WTC11 (cell line): ENCODE measurements at regions not wholly inside any gene's neighbourhood (a gene's known extent, or its start where the extent isn't known, plus 50 kb on each side); places are given as distances from the start of the nearest gene placed in this dataset.

ENCODE experiments used
- ATAC-seq: fragments of 200-7000 bp; cut with Tn5 transposase; 2 replicates; pipeline ENCODE4 v1.10.0; 2021; ENCODE audit warnings: mild to moderate bottlenecking, moderate library complexity
- CTCF ChIA-PET: fragments of 300-600 bp; sonication (Branson Sonifier 250); formaldehyde crosslinking; loops from one replicate; lab custom pipeline; 2021; ENCODE audit warnings: antibody characterized with exemption; lab: Charles Lee
- POLR2A ChIA-PET: fragments of 350-600 bp; sonication (Branson Sonifier 250); formaldehyde crosslinking; loops from one replicate; lab custom pipeline; 2021; ENCODE audit warnings: antibody characterized with exemption; lab: Charles Lee
- DNase-seq: peaks from one replicate; pipeline ENCODE4 v3.0.0; 2021; ENCODE audit warnings: low spot score
- H3K27ac Mint-ChIP-seq: 2 replicates; pipeline ENCODE4 v1.8.0; 2021; ENCODE audit warnings: mixed read lengths
- H3K27me3 Mint-ChIP-seq: 2 replicates; pipeline ENCODE4 v1.8.0; 2021; ENCODE audit warnings: low read depth, mild to moderate bottlenecking, moderate library complexity, mixed read lengths
- H3K36me3 Mint-ChIP-seq: 2 replicates; pipeline ENCODE4 v1.8.0; 2021; ENCODE audit warnings: mixed read lengths
- H3K4me1 Mint-ChIP-seq: 2 replicates; pipeline ENCODE4 v1.8.0; 2022; ENCODE audit warnings: mixed read lengths
- H3K4me3 Mint-ChIP-seq: 2 replicates; pipeline ENCODE4 v1.8.0; 2021; ENCODE audit warnings: mild to moderate bottlenecking, moderate library complexity, mixed read lengths
- H3K9me3 Mint-ChIP-seq: 2 replicates; pipeline ENCODE4 v1.8.0; 2021; ENCODE audit warnings: mixed read lengths
- CBFB ChIP-seq: sonication (generic); formaldehyde crosslinking; IDR thresholded peaks from 2 replicates; pipeline ENCODE4 v1.8.1; 2022; ENCODE audit warnings: mild to moderate bottlenecking, low read depth, missing genetic modification reagents
- ERG ChIP-seq: fragments of 250-450 bp; sonication (Bioruptor Pico); IDR thresholded peaks from 2 replicates; pipeline ENCODE4 v1.8.0; 2021; ENCODE audit warnings: mild to moderate bottlenecking
- IRF1 ChIP-seq: sonication (generic); formaldehyde crosslinking; IDR thresholded peaks from 2 replicates; pipeline ENCODE4 v1.8.0; 2023; ENCODE audit warnings: missing genetic modification reagents
- MXD4 ChIP-seq: fragments of 250-450 bp; sonication (Bioruptor Pico); IDR thresholded peaks from 2 replicates; pipeline ENCODE4 v1.8.0; 2021; ENCODE audit warnings: mild to moderate bottlenecking, moderate library complexity, borderline replicate concordance
- MYBL2 ChIP-seq: sonication (generic); formaldehyde crosslinking; IDR thresholded peaks from 2 replicates; pipeline ENCODE4 v1.8.1; 2023; ENCODE audit warnings: mild to moderate bottlenecking, moderate library complexity, missing genetic modification reagents
- NR3C1 ChIP-seq: sonication (generic); formaldehyde crosslinking; conservative IDR thresholded peaks from 2 replicates; pipeline ENCODE4 v1.8.1; 2023; ENCODE audit warnings: low read depth, mild to moderate bottlenecking, missing genetic modification reagents
- RORB ChIP-seq: fragments of 250-450 bp; sonication (Bioruptor Pico); IDR thresholded peaks from 2 replicates; pipeline ENCODE4 v1.9.0; 2021; ENCODE audit warnings: mild to moderate bottlenecking
- SMAD4 ChIP-seq: sonication (generic); formaldehyde crosslinking; IDR thresholded peaks from 2 replicates; pipeline ENCODE4 v1.8.0; 2022; ENCODE audit warnings: mild to moderate bottlenecking, missing genetic modification reagents
- SOX15 ChIP-seq: fragments of 250-450 bp; sonication (Bioruptor Pico); IDR thresholded peaks from 2 replicates; pipeline ENCODE4 v1.9.0; 2021; ENCODE audit warnings: mild to moderate bottlenecking
- SP1 ChIP-seq: sonication (generic); formaldehyde crosslinking; conservative IDR thresholded peaks from 2 replicates; pipeline ENCODE4 v1.8.1; 2022; ENCODE audit warnings: missing genetic modification reagents
- TCF7 ChIP-seq: sonication (generic); formaldehyde crosslinking; IDR thresholded peaks from 2 replicates; pipeline ENCODE4 v1.8.0; 2022; ENCODE audit warnings: mild to moderate bottlenecking, low read depth, missing genetic modification reagents, moderate library complexity
- ZMAT4 ChIP-seq: fragments of 250-450 bp; sonication (Bioruptor Pico); IDR thresholded peaks from 2 replicates; pipeline ENCODE4 v1.9.0; 2021; ENCODE audit warnings: mild to moderate bottlenecking
- ZNF121 ChIP-seq: sonication (generic); formaldehyde crosslinking; IDR thresholded peaks from 2 replicates; pipeline ENCODE4 v1.8.0; 2023; ENCODE audit warnings: missing genetic modification reagents
- ZNF396 ChIP-seq: fragments of 250-450 bp; sonication (Bioruptor Pico); IDR thresholded peaks from 2 replicates; pipeline ENCODE4 v1.8.0; 2021; ENCODE audit warnings: mild to moderate bottlenecking, moderate library complexity, borderline replicate concordance
- ZNF423 ChIP-seq: fragments of 250-450 bp; sonication (Bioruptor Pico); IDR thresholded peaks from 2 replicates; pipeline ENCODE4 v2.1.2; 2022; ENCODE audit warnings: mild to moderate bottlenecking, moderate library complexity
- TF ChIP-seq, protein P1 (sequence below): sonication (generic); formaldehyde crosslinking; IDR thresholded peaks from 2 replicates; pipeline ENCODE4 v1.8.0; 2023; ENCODE audit warnings: mild to moderate bottlenecking, missing genetic modification reagents
- TF ChIP-seq, protein P2 (sequence below): sonication (generic); formaldehyde crosslinking; IDR thresholded peaks from 2 replicates; pipeline ENCODE4 v1.8.0; 2022; ENCODE audit warnings: mild to moderate bottlenecking, missing genetic modification reagents
- TF ChIP-seq, protein P3 (sequence below): fragments of 250-450 bp; sonication (Bioruptor Pico); IDR thresholded peaks from 2 replicates; pipeline ENCODE4 v1.9.0; 2021; ENCODE audit warnings: mild to moderate bottlenecking
- TF ChIP-seq, protein P4 (sequence below): sonication (generic); formaldehyde crosslinking; IDR thresholded peaks from 2 replicates; pipeline ENCODE4 v1.8.0; 2023; ENCODE audit warnings: missing genetic modification reagents, mild to moderate bottlenecking, borderline replicate concordance

DNA sequence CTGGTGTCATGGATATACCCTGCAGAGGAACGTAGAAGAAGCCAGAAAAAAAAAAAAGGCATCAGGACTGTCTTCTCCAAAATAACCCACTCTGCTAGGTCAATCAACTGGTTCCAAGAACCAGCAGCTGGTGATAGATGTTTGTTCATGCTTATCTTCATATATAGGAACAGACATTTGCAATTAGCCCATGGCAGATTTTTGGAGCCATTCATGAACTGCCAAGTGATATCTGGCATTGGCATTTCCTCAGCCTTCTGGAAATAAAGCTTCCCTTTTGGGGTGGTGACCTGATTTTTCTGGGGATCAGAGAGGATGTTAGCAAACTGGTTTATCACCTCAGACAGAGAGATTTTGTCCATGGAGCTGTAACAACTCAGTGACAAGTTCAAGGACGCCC lies 234.9 kb downstream of the OSR1 start:
- no peaks in the 10 kb centered on the region for H3K4me1 Mint-ChIP-seq
- no peaks in the 10 kb centered on the region for H3K27me3 Mint-ChIP-seq
- H3K36me3 Mint-ChIP-seq = no peaks in the 10 kb centered on the region; the same call in 1 of the 2 replicates
- CTCF ChIA-PET = no interaction called here
- no peak overlapping the region for H3K27ac Mint-ChIP-seq
- no peak for ATAC-seq
- no peak overlapping the region for H3K4me3 Mint-ChIP-seq
- DNase-seq = no peak
- TF ChIP-seq MYBL2 (CRISPR knock-in tag) (no peak), CBFB (CRISPR knock-in tag) (no peak), RORB (CRISPR knock-in tag) (no peak), MXD4 (CRISPR knock-in tag) (no peak), ZNF423 (CRISPR knock-in tag) (no peak), SP1 (no peak)
- TF ChIP-seq, protein P1, sequence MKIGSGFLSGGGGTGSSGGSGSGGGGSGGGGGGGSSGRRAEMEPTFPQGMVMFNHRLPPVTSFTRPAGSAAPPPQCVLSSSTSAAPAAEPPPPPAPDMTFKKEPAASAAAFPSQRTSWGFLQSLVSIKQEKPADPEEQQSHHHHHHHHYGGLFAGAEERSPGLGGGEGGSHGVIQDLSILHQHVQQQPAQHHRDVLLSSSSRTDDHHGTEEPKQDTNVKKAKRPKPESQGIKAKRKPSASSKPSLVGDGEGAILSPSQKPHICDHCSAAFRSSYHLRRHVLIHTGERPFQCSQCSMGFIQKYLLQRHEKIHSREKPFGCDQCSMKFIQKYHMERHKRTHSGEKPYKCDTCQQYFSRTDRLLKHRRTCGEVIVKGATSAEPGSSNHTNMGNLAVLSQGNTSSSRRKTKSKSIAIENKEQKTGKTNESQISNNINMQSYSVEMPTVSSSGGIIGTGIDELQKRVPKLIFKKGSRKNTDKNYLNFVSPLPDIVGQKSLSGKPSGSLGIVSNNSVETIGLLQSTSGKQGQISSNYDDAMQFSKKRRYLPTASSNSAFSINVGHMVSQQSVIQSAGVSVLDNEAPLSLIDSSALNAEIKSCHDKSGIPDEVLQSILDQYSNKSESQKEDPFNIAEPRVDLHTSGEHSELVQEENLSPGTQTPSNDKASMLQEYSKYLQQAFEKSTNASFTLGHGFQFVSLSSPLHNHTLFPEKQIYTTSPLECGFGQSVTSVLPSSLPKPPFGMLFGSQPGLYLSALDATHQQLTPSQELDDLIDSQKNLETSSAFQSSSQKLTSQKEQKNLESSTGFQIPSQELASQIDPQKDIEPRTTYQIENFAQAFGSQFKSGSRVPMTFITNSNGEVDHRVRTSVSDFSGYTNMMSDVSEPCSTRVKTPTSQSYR (CRISPR knock-in tag) = no peak
- TF ChIP-seq, protein P2, sequence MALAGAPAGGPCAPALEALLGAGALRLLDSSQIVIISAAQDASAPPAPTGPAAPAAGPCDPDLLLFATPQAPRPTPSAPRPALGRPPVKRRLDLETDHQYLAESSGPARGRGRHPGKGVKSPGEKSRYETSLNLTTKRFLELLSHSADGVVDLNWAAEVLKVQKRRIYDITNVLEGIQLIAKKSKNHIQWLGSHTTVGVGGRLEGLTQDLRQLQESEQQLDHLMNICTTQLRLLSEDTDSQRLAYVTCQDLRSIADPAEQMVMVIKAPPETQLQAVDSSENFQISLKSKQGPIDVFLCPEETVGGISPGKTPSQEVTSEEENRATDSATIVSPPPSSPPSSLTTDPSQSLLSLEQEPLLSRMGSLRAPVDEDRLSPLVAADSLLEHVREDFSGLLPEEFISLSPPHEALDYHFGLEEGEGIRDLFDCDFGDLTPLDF (CRISPR knock-in tag) = no peak
- TF ChIP-seq, all 79 proteins: peak for 0
- H3K9me3 Mint-ChIP-seq = peaks cover 3% of the 10 kb centered on the region
- POLR2A ChIA-PET = no interaction called here

DNA sequence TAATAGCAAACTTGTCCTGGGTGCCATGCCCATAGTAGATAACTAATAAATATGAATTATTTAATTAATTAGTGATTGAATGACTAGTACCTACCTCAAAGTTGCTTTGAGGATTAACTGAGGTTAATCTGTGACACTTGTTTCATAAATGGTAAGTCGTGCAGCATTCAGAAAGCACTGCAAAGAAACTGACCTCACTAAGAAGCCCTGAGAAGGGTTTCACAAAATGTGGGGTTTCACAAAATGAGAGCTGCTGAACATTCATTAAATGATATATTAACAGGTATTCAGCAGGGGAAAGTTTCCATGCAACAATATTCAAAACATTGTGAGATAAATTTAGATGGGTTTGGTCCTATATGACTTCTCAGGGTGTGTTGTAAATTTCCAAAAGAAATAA lies 236.2 kb downstream of the OSR1 start:
- no peak for DNase-seq
- H3K4me3 Mint-ChIP-seq = no peak overlapping the region
- ATAC-seq = no peak
- H3K36me3 Mint-ChIP-seq = peaks cover 8% of the 10 kb centered on the region
- no peaks in the 10 kb centered on the region for H3K27me3 Mint-ChIP-seq
- TF ChIP-seq, protein P3, sequence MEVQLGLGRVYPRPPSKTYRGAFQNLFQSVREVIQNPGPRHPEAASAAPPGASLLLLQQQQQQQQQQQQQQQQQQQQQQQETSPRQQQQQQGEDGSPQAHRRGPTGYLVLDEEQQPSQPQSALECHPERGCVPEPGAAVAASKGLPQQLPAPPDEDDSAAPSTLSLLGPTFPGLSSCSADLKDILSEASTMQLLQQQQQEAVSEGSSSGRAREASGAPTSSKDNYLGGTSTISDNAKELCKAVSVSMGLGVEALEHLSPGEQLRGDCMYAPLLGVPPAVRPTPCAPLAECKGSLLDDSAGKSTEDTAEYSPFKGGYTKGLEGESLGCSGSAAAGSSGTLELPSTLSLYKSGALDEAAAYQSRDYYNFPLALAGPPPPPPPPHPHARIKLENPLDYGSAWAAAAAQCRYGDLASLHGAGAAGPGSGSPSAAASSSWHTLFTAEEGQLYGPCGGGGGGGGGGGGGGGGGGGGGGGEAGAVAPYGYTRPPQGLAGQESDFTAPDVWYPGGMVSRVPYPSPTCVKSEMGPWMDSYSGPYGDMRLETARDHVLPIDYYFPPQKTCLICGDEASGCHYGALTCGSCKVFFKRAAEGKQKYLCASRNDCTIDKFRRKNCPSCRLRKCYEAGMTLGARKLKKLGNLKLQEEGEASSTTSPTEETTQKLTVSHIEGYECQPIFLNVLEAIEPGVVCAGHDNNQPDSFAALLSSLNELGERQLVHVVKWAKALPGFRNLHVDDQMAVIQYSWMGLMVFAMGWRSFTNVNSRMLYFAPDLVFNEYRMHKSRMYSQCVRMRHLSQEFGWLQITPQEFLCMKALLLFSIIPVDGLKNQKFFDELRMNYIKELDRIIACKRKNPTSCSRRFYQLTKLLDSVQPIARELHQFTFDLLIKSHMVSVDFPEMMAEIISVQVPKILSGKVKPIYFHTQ = no peak
- TF ChIP-seq TCF7 (CRISPR knock-in tag) (no peak), ERG (no peak), RORB (CRISPR knock-in tag) (no peak), ZNF396 (no peak), NR3C1 (CRISPR knock-in tag) (no peak), IRF1 (CRISPR knock-in tag) (no peak), SMAD4 (CRISPR knock-in tag) (no peak), SOX15 (CRISPR knock-in tag) (no peak), ZMAT4 (no peak), ZNF121 (CRISPR knock-in tag) (no peak), MYBL2 (CRISPR knock-in tag) (no peak)
- TF ChIP-seq, protein P4, sequence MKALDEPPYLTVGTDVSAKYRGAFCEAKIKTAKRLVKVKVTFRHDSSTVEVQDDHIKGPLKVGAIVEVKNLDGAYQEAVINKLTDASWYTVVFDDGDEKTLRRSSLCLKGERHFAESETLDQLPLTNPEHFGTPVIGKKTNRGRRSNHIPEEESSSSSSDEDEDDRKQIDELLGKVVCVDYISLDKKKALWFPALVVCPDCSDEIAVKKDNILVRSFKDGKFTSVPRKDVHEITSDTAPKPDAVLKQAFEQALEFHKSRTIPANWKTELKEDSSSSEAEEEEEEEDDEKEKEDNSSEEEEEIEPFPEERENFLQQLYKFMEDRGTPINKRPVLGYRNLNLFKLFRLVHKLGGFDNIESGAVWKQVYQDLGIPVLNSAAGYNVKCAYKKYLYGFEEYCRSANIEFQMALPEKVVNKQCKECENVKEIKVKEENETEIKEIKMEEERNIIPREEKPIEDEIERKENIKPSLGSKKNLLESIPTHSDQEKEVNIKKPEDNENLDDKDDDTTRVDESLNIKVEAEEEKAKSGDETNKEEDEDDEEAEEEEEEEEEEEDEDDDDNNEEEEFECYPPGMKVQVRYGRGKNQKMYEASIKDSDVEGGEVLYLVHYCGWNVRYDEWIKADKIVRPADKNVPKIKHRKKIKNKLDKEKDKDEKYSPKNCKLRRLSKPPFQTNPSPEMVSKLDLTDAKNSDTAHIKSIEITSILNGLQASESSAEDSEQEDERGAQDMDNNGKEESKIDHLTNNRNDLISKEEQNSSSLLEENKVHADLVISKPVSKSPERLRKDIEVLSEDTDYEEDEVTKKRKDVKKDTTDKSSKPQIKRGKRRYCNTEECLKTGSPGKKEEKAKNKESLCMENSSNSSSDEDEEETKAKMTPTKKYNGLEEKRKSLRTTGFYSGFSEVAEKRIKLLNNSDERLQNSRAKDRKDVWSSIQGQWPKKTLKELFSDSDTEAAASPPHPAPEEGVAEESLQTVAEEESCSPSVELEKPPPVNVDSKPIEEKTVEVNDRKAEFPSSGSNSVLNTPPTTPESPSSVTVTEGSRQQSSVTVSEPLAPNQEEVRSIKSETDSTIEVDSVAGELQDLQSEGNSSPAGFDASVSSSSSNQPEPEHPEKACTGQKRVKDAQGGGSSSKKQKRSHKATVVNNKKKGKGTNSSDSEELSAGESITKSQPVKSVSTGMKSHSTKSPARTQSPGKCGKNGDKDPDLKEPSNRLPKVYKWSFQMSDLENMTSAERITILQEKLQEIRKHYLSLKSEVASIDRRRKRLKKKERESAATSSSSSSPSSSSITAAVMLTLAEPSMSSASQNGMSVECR = no peak
- no peaks in the 10 kb centered on the region for H3K4me1 Mint-ChIP-seq
- H3K27ac Mint-ChIP-seq = no peak overlapping the region
- peaks cover 11% of the 10 kb centered on the region for H3K9me3 Mint-ChIP-seq
- POLR2A ChIA-PET = no interaction called here
- CTCF ChIA-PET = no interaction called here
